HG03354 (cell line): ENCODE measurements at regions not wholly inside any gene's neighbourhood (a gene's known extent, or its start where the extent isn't known, plus 50 kb on each side); places are given as distances from the start of the nearest gene placed in this dataset.
A peak's percentile ranks its signal among the peaks of the same experiment; 100 is the strongest.

Source experiments
- ATAC-seq: cut with Tn5 transposase; IDR thresholded peaks from one replicate; pipeline ENCODE4 v1.9.1; 2021; ENCODE audit warnings: mild to moderate bottlenecking; ENCODE audit not compliant: unreplicated experiment, poor library complexity, severe bottlenecking

DNA sequence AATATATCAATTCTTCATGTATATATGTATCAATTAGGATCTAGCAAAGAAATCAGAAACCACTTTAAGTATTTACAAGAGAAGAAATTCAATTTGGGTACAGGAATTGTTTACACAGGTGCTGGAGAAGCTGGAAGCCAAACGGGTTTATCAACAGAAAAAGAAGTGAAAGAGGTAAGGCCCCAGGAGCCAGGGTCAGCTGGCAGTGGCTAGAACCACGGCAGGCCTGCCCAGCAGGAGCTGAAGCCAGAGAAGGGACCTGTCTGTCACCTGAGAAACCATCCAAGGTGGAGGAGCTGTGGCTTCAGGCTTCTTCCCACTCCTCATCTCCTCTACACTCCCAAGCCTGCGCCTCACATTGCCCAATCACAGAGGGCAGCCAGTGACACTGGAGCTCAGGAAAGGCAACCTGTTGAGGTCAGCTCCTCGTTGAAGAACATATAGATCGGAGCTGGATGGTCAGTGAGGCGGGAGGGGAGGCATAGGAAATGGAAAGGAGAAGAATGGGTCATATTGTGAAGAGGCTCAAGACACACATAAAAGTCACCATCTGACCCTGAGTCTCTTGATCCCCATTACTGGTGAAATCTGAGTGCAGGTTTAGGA, 182.6 kb downstream of the REEP3 start:
- ATAC-seq = no peak

GRCh38 chr10:63707254-63707910, 186.2 kb downstream of the REEP3 start:
- ATAC-seq = peak; percentile 88

DNA sequence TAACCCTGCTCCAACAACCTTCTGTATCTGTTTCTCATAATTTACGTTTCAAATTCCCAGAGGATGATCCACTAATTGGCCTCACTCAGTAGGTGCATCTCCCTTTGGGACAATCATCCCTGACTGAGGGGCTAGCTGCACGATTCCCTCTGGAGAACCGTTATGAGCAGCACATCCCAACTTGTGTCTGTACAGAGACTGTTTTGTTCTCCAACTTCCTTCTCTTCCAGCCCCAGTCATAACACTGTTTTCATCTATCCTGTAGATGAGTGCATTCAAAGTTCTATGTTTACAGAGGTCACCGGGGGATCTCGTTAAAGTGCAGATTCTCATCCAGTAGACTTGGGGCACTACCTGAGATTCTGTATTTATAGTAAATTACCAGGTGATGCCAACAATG, 187.2 kb downstream of the REEP3 start:
- ATAC-seq = no peak

- ATAC-seq = no peak
Measured at GRCh38 chr10:63710703-63711102, 189.5 kb downstream of the REEP3 start.

DNA sequence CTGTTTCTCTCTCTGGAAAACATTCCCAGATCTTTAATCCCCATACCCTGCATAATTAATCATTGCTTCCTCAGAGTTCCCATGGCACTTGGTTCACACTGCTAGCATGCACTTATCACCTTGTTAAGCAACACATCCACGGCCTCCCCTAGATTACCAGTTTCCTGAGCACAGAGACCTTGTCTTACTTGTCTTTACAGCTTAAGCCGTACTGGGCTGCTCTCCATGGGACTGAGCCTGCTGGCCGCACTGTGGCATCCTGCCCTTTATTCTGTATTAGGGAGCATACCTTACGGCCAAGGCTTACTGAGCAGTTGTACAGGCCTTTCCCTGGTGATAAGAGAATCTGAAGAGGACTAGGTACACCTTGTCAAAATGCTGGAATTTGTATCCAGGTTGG, 190.2 kb downstream of the REEP3 start:
- no peak for ATAC-seq

DNA sequence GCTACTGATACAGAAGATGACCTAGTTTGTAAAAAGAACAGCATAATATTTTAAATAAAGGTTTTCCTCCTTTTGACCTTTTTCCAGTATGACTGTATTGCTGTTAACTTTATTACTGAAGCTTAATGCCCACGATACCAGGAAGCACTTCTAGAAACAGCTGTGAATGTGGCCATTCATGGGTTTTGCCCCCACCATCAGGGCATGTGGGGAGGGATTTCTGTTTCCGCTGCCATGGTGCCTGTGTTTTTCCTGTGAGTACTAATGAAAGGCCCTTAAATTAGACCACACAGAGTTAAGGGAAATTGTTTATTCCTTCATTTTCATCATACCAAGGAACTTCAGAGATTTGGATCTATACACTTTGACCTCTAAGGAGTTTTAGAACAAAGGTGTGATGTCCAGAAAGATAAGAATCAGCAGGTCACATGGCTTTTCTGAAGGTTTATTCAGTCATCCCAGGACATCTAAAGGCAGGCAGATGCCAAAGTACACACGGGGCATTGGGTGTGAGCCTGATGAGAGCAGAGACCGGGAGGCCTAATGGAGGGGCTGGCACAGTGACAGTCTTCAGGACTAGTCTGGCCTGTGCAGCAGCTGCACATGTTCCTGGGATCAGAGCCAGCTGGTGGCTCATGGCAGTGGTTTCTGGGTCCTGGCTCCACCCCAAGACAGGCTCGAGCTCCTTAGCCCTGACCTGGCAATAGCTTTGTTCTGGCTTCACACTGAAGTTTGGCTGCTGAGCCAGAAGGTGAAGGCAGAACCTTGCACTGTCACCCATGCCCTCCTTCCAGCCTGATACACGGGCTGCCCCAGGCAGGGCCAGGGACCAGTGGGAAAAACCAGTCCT, 190.9 kb downstream of the REEP3 start:
- no peak for ATAC-seq

DNA sequence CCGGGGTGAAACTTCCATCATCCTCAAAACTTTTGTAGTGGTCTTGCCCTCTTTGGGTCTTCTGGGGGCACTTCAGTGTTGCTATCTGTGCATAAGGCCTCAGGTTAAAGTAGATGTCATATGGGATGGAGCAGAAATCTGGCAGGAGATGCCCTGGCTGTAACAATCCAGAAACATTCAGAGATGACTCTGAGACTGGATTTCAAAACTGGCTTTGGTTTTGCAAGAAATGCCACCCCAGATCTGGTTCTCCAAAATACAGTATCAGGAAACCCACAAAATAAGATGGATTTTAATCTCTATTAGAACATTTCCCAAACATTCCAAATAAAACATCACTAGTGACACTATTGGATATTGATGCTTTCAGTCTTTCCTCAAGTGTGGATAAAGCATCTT, 191.5 kb downstream of the REEP3 start:
- ATAC-seq = no peak

GRCh38 chr10:63713191-63714144, 192.3 kb downstream of the REEP3 start:
- ATAC-seq = no peak

DNA sequence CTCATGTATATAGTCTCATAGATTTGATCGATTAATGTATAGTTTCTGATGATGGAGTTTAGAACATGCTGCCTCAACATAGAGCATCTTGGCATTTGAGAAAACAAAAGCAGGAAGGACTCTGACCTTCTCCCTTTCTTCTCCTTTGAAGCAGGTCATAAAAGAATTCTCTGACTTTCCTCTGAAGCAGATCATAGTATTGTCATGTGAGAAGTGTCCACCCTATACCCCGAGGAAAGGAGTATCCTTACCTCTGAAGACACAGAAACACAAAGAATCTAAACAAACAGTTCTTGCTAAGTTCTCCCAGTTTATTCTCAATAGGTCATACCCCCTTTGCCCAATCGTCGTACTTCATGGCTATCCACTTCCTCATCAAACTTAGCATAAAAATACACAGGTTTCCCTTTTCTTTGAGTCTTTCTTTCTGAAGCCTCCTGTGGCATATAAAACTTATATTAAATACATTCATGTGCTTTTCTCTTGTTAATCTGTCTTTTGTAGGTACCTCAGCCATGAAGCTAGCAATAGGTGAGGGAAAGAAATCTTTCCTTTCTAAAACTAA, 194.9 kb downstream of the REEP3 start:
- no peak for ATAC-seq

DNA sequence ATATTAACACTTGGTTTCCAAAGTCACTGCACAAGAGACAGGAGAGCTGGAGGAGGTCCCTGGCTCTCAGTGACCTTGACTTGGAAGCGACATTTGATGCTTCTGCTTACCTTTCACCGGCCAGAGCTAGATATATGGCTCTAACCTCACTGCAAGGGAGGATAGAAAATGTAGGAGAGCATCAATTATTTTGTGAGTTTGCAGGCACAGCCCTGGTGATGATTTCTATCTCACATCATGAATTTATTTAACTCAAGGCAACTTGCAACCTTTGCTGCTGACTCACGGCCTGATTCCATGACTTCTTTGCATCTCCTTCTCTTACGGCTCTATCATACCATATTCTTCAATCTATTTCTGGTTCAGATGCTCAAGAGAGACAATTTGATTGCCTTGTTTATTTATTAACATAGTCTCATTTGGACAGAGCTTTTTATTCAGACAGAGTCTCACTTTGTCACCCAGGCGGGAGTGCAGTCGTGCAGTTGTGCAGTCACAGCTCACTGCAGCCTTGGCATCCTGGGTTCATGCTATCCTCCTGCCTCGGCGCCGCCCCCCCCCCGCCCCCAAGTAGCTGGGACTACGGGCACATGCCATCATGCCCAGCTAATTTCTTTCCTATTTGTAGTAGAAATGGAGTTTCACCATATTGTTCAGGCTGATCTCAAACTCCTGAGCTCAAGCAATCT, 196.0 kb downstream of the REEP3 start:
- no peak for ATAC-seq

- ATAC-seq = no peak
Measured at GRCh38 chr10:63718006-63718405, 196.8 kb downstream of the REEP3 start.

- ATAC-seq = no peak
Measured at GRCh38 chr10:63718421-63718820, 197.2 kb downstream of the REEP3 start.

DNA sequence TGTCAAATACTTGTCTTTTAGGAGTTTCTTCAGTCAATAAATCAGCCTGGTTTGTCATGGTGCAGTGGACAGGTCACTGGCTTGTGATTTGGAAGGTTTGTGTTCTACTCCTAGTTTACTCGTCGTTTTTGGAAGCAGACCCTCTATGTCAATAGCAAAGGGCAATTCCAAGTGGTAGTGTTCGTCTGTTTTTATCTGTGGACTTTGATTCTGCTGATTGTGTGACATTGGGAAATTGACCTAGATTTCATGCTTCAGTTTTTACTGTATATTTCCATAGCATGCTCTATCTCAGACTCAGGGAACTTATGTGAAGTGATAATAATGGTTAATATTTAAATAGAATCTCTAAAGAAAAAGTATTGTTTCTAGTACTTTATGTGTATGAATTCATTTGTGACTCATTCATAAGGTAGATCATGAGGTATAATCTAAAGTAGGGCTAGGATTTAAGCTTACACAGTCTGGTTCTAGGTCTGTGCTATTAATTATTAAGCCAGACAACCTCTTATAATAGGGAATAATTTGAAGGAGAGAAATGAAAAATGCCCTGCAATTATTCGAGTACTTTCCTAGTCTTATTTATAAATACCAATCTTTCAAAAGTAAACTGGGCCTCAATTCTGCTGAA, 198.1 kb downstream of the REEP3 start:
- no peak for ATAC-seq

- ATAC-seq = peak; percentile 62
Measured at GRCh38 chr10:63720072-63720537, 198.9 kb downstream of the REEP3 start.

DNA sequence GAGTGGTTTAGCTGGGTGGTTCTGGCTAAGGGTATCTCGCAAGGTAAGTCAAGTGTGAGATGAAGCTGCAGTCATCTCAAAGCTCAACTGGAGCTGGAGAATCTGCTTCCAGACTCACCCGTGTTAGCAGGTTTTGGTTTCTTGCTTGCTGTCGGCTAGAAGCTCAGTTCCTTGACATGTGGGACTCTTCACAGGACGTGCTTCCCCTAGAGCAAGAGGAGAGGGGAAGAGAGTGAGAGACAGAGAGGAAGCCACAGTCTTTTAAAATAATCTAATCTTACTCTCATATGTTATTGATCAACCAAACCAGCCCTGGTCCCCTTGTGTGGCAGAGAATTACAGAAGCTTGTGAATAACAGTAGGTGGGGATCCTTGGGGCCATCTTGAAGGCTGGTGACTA, 199.5 kb downstream of the REEP3 start:
- peak; percentile 68 for ATAC-seq

GRCh38 chr10:63722537-63722936, 201.3 kb downstream of the REEP3 start:
- ATAC-seq = no peak

DNA sequence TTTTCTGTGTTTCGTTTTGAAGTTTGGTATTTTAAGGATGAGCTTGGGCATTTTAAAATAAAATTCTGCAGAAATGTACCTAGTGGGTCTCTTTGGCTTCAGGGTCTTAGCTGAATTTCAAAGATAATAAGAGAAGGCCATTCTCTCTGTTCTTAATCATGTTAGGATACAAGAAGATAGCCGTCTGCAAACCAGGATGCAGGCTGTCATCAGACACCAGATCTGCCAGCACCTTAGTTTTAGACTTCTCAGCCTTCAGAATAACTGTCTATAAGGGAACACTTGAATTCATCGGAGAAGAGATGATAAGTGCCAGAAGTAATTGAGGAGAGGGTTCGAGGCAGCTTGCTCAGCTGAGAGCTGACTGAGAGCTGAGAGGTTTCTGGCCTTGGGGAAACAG, 202.1 kb downstream of the REEP3 start:
- ATAC-seq = no peak

DNA sequence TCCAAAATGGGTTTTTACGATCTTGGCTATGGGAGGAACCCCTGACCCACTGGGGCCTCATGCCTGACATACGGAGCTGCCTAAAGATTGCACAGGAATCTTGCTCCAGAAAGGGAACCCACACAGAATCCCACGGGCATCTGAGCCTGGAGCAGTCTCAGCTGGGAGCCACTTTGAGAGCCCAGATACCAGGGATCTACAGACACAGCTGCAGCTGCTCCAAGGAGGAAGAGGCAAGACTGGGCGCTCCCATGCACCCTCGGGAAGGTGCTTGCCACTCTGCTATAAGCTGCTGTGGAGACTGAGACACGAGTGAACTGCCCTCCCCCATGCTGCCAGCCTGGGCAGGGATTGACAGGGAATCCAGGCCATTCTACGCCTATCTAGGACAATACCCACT, 202.5 kb downstream of the REEP3 start:
- no peak for ATAC-seq
